GM19452 (cell line): ENCODE measurements at regions not wholly inside any gene's neighbourhood (a gene's known extent, or its start where the extent isn't known, plus 50 kb on each side); places are given as distances from the start of the nearest gene placed in this dataset.

Source experiments
- ATAC-seq: cut with Tn5 transposase; IDR thresholded peaks from one replicate; pipeline ENCODE4 v1.9.1; 2021; ENCODE audit not compliant: unreplicated experiment

- no peak for ATAC-seq
These were observed 206.1 kb upstream of the NEIL3 start for GRCh38 chr4:177103619-177104018.

GRCh38 chr4:177105536-177105935, 204.1 kb upstream of the NEIL3 start:
- no peak for ATAC-seq

- ATAC-seq, result no peak
These were observed 202.3 kb upstream of the NEIL3 start for GRCh38 chr4:177107288-177107921.

- ATAC-seq, result no peak
These were observed 201.0 kb upstream of the NEIL3 start for GRCh38 chr4:177108708-177109107.

GRCh38 chr4:177109769-177110168, 199.9 kb upstream of the NEIL3 start:
- ATAC-seq, result no peak

- no peak for ATAC-seq
These were observed 193.5 kb upstream of the NEIL3 start for GRCh38 chr4:177116161-177116560.

- ATAC-seq, result no peak
These were observed 192.4 kb upstream of the NEIL3 start for GRCh38 chr4:177117256-177117655.

- ATAC-seq, result no peak
These were observed 191.1 kb upstream of the NEIL3 start for GRCh38 chr4:177118596-177118995.

- no peak for ATAC-seq
These were observed 190.6 kb upstream of the NEIL3 start for GRCh38 chr4:177119021-177119471.

GRCh38 chr4:177119691-177120090, 190.0 kb upstream of the NEIL3 start:
- ATAC-seq, result no peak

- ATAC-seq, result no peak
These were observed 185.9 kb upstream of the NEIL3 start for GRCh38 chr4:177123811-177124210.

- no peak for ATAC-seq
These were observed 185.2 kb upstream of the NEIL3 start for GRCh38 chr4:177124349-177125064.

GRCh38 chr4:177125656-177126055, 184.0 kb upstream of the NEIL3 start:
- ATAC-seq, result no peak

GRCh38 chr4:177127658-177128057, 182.0 kb upstream of the NEIL3 start:
- ATAC-seq, result no peak

GRCh38 chr4:177128306-177128705, 181.4 kb upstream of the NEIL3 start:
- no peak for ATAC-seq

- no peak for ATAC-seq
These were observed 177.9 kb upstream of the NEIL3 start for GRCh38 chr4:177131736-177132135.

- ATAC-seq, result no peak
These were observed 162.0 kb upstream of the NEIL3 start for GRCh38 chr4:177147668-177148067.

GRCh38 chr4:177155454-177155853, 154.2 kb upstream of the NEIL3 start:
- no peak for ATAC-seq

- no peak for ATAC-seq
These were observed 150.1 kb upstream of the NEIL3 start for GRCh38 chr4:177159600-177159999.

- ATAC-seq, result no peak
These were observed 147.9 kb upstream of the NEIL3 start for GRCh38 chr4:177161781-177162180.

- no peak for ATAC-seq
These were observed 146.1 kb upstream of the NEIL3 start for GRCh38 chr4:177163532-177163931.

GRCh38 chr4:177171588-177171987, 138.1 kb upstream of the NEIL3 start:
- ATAC-seq, result no peak

GRCh38 chr4:177175473-177175872, 134.2 kb upstream of the NEIL3 start:
- ATAC-seq, result no peak
